Activated CD4-positive, alpha-beta memory T cell treated with anti-CD3 and anti-CD28 coated beads for 36 hours (primary cell): ENCODE measurements at regions not wholly inside any gene's neighbourhood (a gene's known extent, or its start where the extent isn't known, plus 50 kb on each side); places are given as distances from the start of the nearest gene placed in this dataset.

Experiments used
- CTCF ChIA-PET: fragments of 350-600 bp; sonication (Branson Sonifier 250); formaldehyde crosslinking; loops from one replicate; lab custom pipeline; 2021; ENCODE audit warnings: antibody characterized with exemption, inconsistent platforms; lab: Charles Lee
- POLR2A ChIA-PET: fragments of 350-600 bp; sonication (Branson Sonifier 250); formaldehyde crosslinking; loops from one replicate; lab custom pipeline; 2021; ENCODE audit warnings: antibody characterized with exemption; lab: Charles Lee
- DNase-seq: peaks from one replicate; pipeline ENCODE4 v3.0.0-alpha.2; 2020
- H3K27ac Mint-ChIP-seq: one replicate; pipeline ENCODE4 v1.8.0; 2021; ENCODE audit warnings: mixed read lengths
- H3K27me3 Mint-ChIP-seq: one replicate; pipeline ENCODE4 v1.8.0; 2021; ENCODE audit warnings: mixed read lengths
- H3K36me3 Mint-ChIP-seq: one replicate; pipeline ENCODE4 v1.8.0; 2021; ENCODE audit warnings: mixed read lengths
- H3K4me1 Mint-ChIP-seq: one replicate; pipeline ENCODE4 v1.8.0; 2021; ENCODE audit warnings: low read depth, mixed read lengths
- H3K4me3 Mint-ChIP-seq: one replicate; pipeline ENCODE4 v1.8.0; 2021; ENCODE audit warnings: mild to moderate bottlenecking, mixed read lengths
- H3K9me3 Mint-ChIP-seq: one replicate; pipeline ENCODE4 v1.8.0; 2021; ENCODE audit warnings: mixed read lengths
- intact Hi-C: fragments of 100-400 bp; cut with micrococcal nuclease; formaldehyde crosslinking; loops from one replicate; pipeline ENCODE4 v1.15.1; 2023

DNA sequence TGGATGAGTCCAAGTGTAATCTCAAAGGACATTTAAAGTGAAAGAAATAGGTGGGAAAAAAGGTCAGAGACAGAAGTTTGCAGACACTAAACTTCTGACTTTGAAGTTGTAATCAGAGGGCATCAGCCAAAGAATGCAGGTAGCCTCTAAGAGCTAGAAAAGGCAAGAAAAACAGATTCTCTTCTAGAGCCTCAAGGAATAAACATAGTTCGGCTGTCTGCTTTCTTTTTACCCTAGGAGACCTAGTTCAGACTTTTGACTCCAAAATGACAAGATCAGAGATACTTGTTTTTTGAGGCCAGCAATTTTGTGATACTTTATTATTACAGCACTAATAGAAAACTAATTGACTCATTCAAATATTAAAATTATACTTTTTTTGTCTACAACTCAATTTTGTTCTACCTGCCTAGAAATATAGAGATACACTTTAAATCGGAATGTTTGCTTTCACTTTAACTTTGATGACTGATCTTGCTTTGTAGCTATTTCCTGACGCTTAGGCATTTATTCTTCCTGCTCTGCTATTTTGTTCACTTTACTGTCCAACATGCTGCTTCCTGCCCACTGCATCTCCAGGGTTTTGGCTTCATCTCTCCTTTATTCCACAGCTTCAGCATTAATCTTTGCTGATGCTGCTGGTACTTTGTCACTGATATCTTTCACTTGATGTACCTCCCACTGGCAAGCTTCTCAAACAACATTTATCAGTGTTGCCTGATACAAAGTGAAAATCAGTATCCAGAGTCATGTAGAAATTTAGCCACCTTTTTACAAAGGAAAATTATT is 272.5 kb downstream of the DSEL start:
- DNase-seq = no peak
- POLR2A ChIA-PET = no interaction called here
- intact Hi-C loops = no loop called here
- H3K36me3 Mint-ChIP-seq = no peaks in the 10 kb centered on the region
- H3K4me3 Mint-ChIP-seq = peak overlapping the region; percentile 70
- peak overlapping the region; percentile 38 for H3K27ac Mint-ChIP-seq
- CTCF ChIA-PET = interaction anchor here (1.2 kb wide), 1 partner anchor 11 kb away, joined by 3 read pairs; no protein-coding TSS in a partner anchor
- peaks cover 24% of the 10 kb centered on the region for H3K4me1 Mint-ChIP-seq
- no peaks in the 10 kb centered on the region for H3K9me3 Mint-ChIP-seq
- no peaks in the 10 kb centered on the region for H3K27me3 Mint-ChIP-seq

DNA sequence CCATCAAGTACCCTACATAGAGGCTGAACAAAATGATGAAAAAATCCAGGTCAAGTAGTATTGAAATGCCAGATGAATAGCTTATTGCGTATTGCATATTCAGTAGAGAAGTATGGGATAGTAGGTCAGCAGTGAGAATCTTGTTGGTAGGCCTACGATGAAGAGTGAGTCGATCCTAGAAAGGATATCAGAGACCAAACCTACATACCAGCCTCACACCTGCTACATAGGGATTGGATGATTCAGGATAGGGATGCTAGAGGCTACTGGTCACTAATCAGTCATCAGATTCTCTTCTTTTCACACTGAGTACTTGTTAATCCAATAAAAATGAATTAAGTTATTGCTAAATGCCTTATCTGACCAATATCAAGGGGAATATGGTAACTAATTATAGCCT is 274.5 kb downstream of the DSEL start:
- CTCF ChIA-PET = no interaction called here
- H3K36me3 Mint-ChIP-seq = no peaks in the 10 kb centered on the region
- intact Hi-C loops = no loop called here

DNA sequence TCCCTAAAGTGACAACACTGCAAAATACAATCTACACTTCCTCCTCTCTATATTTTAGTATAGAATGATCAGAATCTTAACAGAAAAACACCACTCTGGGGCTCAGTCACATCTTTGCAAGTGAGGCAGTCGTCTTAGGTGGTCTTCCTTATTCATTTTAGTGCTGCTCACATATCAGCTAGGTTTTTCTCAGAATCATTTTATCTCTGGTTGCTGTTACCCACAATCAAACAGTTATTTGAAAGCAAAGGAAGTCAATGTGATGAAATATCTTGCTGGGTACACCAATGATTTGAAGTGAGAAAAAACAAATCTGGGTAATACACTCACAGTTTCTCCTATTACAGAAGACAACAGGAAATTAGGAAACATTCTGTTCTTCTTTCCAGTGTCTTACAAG is 275.2 kb downstream of the DSEL start:
- Mint-ChIP-seq H3K4me3 (no peak overlapping the region), H3K27ac (no peak overlapping the region), H3K9me3 (no peaks in the 10 kb centered on the region), H3K4me1 (peaks cover 24% of the 10 kb centered on the region), H3K36me3 (no peaks in the 10 kb centered on the region), H3K27me3 (no peaks in the 10 kb centered on the region)
- intact Hi-C loops = no loop called here
- DNase-seq = no peak
- CTCF ChIA-PET = no interaction called here
- POLR2A ChIA-PET = no interaction called here

More for the DNA sequence above, 274.5 kb downstream of the DSEL start:
- H3K4me1 Mint-ChIP-seq = peaks cover 24% of the 10 kb centered on the region
- H3K9me3 Mint-ChIP-seq = no peaks in the 10 kb centered on the region
- H3K4me3 Mint-ChIP-seq = no peak overlapping the region
- POLR2A ChIA-PET = no interaction called here
- no peak for DNase-seq
- no peaks in the 10 kb centered on the region for H3K27me3 Mint-ChIP-seq
- H3K27ac Mint-ChIP-seq = no peak overlapping the region

DNA sequence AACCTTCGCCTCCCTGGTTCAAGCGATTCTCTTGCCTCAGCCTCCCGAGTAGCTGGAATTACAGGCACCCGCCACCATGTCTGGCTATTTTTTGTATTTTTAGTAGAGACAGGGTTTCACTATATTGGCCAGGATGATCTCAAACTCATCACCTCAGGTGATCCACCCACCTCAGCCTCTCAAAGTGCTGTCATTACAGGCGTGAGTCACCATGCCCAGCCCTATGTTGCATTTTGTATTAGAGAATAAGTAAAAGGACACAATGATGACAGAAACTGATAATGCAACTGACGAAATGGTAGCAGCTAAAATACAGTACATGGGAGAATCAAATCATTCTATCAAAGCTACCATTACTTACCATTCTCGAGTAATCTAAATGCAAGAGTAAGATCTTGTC is 276.7 kb downstream of the DSEL start:
- Mint-ChIP-seq H3K4me1 (peaks cover 24% of the 10 kb centered on the region), H3K27me3 (no peaks in the 10 kb centered on the region), H3K36me3 (no peaks in the 10 kb centered on the region), H3K27ac (no peak overlapping the region), H3K4me3 (no peak overlapping the region), H3K9me3 (no peaks in the 10 kb centered on the region)
- intact Hi-C loops = no loop called here
- ChIA-PET POLR2A (no interaction called here), CTCF (no interaction called here)
- peak; percentile 31 for DNase-seq

DNA sequence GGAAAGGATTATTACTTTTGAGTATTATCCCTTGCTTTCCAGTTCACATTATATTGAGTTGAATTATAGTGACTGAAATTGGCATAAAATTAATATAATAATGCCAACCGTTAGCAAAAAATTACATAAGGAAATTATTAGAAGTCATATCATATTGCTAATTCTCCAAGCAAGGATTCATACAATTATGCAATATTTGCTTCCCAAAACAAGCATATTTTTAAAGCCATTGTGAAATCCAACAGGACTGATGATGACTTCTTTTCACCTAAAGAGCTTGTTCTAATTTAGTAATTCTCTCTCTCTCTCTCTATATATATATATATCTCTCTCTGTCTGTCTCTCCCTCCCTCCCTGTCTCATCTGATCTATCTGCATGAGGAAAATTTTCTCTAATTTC is 283.5 kb downstream of the DSEL start:
- Mint-ChIP-seq H3K36me3 (no peaks in the 10 kb centered on the region), H3K27me3 (peaks cover 3% of the 10 kb centered on the region), H3K9me3 (peaks cover 4% of the 10 kb centered on the region), H3K4me3 (no peak overlapping the region), H3K4me1 (no peaks in the 10 kb centered on the region), H3K27ac (no peak overlapping the region)
- CTCF ChIA-PET = interaction anchor here (1.1 kb wide), 1 partner anchor 11 kb away, joined by 3 read pairs; no protein-coding TSS in a partner anchor
- DNase-seq = no peak
- POLR2A ChIA-PET = no interaction called here
- intact Hi-C loops = no loop called here

DNA sequence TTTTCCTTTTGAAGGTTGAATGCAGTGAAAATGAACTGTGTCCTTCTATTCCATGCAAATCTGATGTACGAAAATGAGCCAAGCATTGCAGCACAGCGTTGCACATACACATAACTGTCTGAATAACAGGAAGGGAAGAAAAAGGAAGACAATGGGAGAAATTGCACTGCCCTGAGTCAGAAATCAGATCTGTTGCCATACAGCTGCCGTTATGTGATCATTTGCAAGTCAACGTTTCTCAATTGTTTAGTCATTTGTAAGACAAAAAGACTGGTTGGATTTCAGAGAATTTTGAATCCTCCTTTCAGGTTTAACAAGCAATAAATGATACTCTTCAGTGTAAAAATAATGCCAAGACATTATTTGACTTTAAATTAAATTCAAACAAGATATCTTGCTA is 284.1 kb downstream of the DSEL start:
- DNase-seq = no peak
- ChIA-PET POLR2A (no interaction called here), CTCF (no interaction called here)
- Mint-ChIP-seq H3K27me3 (peaks cover 3% of the 10 kb centered on the region), H3K27ac (no peak overlapping the region), H3K4me1 (no peaks in the 10 kb centered on the region), H3K36me3 (no peaks in the 10 kb centered on the region), H3K4me3 (no peak overlapping the region), H3K9me3 (peaks cover 4% of the 10 kb centered on the region)
- intact Hi-C loops = no loop called here

DNA sequence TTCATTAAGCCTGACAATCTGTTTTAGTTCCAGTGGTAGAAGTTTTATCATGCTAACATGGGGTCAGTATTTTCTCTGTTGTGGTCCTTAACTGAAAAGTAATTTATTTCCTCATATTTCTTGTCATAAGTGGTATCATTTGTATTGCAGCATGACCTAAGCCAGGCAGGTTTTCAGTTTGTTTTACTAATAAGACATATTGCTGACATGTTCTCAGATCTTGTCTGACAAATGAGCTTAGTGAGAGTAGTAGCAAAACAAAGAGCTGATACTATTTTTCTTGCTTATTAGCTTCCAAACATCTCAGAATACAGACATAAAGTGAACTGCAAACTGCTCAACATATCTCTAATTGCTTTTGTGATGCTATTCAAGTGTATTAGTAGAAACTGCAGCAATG is 293.6 kb downstream of the DSEL start:
- no peaks in the 10 kb centered on the region for H3K36me3 Mint-ChIP-seq
- POLR2A ChIA-PET = no interaction called here
- no peak overlapping the region for H3K4me3 Mint-ChIP-seq
- no peaks in the 10 kb centered on the region for H3K9me3 Mint-ChIP-seq
- H3K27ac Mint-ChIP-seq = no peak overlapping the region
- no peak for DNase-seq
- no peaks in the 10 kb centered on the region for H3K27me3 Mint-ChIP-seq
- intact Hi-C loops = no loop called here
- CTCF ChIA-PET = interaction anchor here (1.9 kb wide), 1 partner anchor 1437 kb away, joined by 5 read pairs; no protein-coding TSS in a partner anchor
- no peaks in the 10 kb centered on the region for H3K4me1 Mint-ChIP-seq

DNA sequence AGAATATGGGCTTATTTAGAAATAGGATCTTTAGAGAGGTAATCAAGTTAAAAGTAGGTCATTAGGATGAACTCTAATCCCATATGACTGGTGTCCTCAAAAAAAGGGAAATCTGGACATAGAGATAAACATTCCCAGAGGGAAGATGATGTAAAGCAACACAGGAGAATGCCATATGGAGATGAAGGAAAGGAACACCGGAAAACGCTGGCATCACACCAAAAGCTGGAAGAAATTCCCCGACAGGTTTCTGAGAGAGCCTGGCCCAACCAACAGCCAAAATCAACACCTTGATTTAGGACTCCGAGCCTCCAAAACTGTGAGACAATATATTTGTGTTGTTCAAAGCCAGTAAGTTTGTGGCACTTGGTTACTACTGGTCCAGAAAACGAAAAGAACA is 296.7 kb downstream of the DSEL start:
- Mint-ChIP-seq H3K4me1 (no peaks in the 10 kb centered on the region), H3K4me3 (no peak overlapping the region), H3K27ac (no peak overlapping the region), H3K36me3 (no peaks in the 10 kb centered on the region), H3K27me3 (no peaks in the 10 kb centered on the region), H3K9me3 (no peaks in the 10 kb centered on the region)
- no peak for DNase-seq
- POLR2A ChIA-PET = no interaction called here
- intact Hi-C loops = no loop called here
- CTCF ChIA-PET = interaction anchor here (1.0 kb wide), 1 partner anchor 115 kb away, joined by 3 read pairs; no protein-coding TSS in a partner anchor

DNA sequence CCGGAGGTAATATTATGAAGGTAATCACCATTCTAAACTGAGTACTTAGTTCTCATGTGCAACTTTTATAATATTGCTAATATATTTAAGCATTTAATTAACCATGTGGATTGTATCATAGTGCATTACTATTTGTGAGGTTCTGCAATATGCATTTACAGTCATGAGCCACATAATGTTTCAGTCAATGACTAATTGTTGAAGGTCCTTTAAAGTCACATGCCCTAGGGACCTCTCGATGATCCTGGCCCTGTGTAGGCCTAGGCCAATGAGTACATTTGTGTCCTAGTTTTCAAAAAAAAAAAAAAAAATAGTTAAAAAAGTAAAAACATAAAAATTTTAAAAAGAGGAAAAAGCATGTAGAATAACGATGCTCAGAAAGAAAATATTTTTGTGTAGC is 298.0 kb downstream of the DSEL start:
- Mint-ChIP-seq H3K9me3 (no peaks in the 10 kb centered on the region), H3K4me1 (no peaks in the 10 kb centered on the region), H3K27ac (no peak overlapping the region), H3K36me3 (no peaks in the 10 kb centered on the region), H3K27me3 (no peaks in the 10 kb centered on the region), H3K4me3 (no peak overlapping the region)
- intact Hi-C loops = no loop called here
- CTCF ChIA-PET = interaction anchor here (1.0 kb wide), 1 partner anchor 1442 kb away, joined by 4 read pairs; no protein-coding TSS in a partner anchor
- DNase-seq = no peak
- POLR2A ChIA-PET = no interaction called here

DNA sequence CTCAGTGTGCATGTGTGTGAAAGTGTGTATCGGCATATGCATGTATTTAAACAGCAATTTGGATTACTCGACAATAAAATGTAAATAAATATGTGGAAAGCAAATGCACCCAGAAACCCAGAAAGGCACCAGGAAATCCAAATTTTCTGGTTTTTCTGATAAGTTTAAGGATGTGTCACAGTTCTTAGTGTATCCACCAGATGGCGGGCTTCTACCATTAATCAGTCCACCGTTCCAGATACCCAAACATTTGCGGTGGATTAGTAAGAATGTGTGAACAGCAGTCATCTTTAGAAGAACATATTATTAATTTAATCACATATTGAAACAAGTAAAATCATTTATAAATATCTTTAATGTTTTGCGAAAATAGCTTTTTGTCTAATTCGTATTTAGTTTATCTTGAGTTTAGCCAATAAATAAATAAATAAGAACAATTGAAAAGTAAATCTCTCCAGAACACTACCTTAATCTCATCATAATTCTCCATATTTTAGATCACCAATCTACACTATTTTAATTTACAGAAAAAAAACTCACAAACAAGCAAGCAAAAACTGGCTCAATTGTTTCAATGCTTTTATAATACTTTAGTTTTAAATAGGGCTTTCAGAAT is 298.9 kb downstream of the DSEL start:
- ChIA-PET POLR2A (no interaction called here), CTCF (interaction anchor here (0.7 to 3.8 kb wide), 4 partner anchors 202 to 1442 kb away, joined by 3 to 28 read pairs (median 5); no protein-coding TSS in a partner anchor)
- Mint-ChIP-seq H3K4me3 (no peak overlapping the region), H3K9me3 (no peaks in the 10 kb centered on the region), H3K27ac (no peak overlapping the region), H3K27me3 (no peaks in the 10 kb centered on the region), H3K36me3 (no peaks in the 10 kb centered on the region), H3K4me1 (no peaks in the 10 kb centered on the region)
- intact Hi-C loops = loop anchor here (1.0 to 2.0 kb wide), 4 partner anchors 299 to 1518 kb away; partner anchors contain the start of gene DSEL
- peak; percentile 58 for DNase-seq

DNA sequence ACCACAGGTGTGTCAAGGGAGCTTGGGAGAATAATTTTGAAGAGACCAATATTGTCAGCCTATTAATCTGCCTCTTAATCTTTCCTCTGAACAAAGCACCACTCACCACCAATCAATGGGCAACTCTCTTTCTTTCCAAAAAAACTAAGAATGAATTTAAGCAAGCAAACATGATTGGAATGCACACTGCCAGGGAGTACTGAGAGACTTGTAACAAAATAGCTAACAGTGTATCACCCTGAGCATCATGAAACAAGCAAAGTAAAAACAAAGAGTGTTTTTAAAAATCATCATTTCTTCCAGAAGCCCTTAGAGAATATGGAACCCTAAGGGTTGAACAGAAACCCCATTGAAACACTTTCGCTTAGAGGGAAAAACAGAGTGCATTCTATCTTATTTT is 299.7 kb downstream of the DSEL start:
- intact Hi-C loops = loop anchor here (1.0 to 2.0 kb wide), 4 partner anchors 299 to 1518 kb away; partner anchors contain the start of gene DSEL
- Mint-ChIP-seq H3K4me1 (no peaks in the 10 kb centered on the region), H3K27me3 (no peaks in the 10 kb centered on the region), H3K9me3 (no peaks in the 10 kb centered on the region), H3K36me3 (no peaks in the 10 kb centered on the region), H3K4me3 (no peak overlapping the region), H3K27ac (no peak overlapping the region)
- DNase-seq = no peak
- ChIA-PET CTCF (interaction anchor here (2.2 to 3.8 kb wide), 2 partner anchors 297 to 1443 kb away, joined by 7 to 28 read pairs; no protein-coding TSS in a partner anchor), POLR2A (no interaction called here)

DNA sequence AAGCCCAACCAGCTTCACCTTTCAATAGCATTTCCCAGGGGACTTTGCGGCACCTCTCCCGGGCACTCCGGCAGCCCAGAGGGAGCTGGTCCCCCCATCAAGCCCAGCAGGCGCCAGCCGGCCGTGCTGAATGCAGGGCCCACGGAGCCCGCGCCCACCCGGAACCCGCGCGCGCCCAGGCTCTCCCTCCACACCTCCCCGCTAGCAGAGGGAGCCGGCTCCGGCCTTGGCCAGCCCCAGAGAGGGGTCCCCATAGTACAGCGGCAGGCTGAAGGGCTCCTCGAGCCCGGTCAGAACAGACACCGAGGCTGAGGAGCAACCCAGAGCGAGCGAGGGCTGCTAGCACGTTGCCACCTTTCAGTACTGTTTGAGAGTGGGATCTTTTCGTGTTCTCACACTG is 300.8 kb downstream of the DSEL start:
- no peaks in the 10 kb centered on the region for H3K9me3 Mint-ChIP-seq
- H3K27me3 Mint-ChIP-seq = no peaks in the 10 kb centered on the region
- H3K36me3 Mint-ChIP-seq = no peaks in the 10 kb centered on the region
- CTCF ChIA-PET = interaction anchor here (1.0 to 3.8 kb wide), 4 partner anchors 497 to 1521 kb away, joined by 3 to 28 read pairs (median 3); no protein-coding TSS in a partner anchor
- H3K4me3 Mint-ChIP-seq = no peak overlapping the region
- POLR2A ChIA-PET = no interaction called here
- no peak for DNase-seq
- no peaks in the 10 kb centered on the region for H3K4me1 Mint-ChIP-seq
- no peak overlapping the region for H3K27ac Mint-ChIP-seq
- intact Hi-C loops = loop anchor here (2.0 kb wide), 1 partner anchor 1407 kb away; no protein-coding TSS in a partner anchor
